MM.1S (cell line): ENCODE measurements at regions not wholly inside any gene's neighbourhood (a gene's known extent, or its start where the extent isn't known, plus 50 kb on each side); places are given as distances from the start of the nearest gene placed in this dataset.

Experiments used
- EZH2 ChIP-seq: fragments of 300-600 bp; sonication (generic); optimal IDR thresholded peaks from 2 replicates; pipeline ENCODE3; 2017; ENCODE audit warnings: low read depth, mild to moderate bottlenecking, antibody characterized with exemption, low read length, mixed read lengths
- EZH2phosphoT487 ChIP-seq: fragments of 300-600 bp; sonication (generic); IDR thresholded peaks from 2 replicates; pipeline ENCODE4 v1.6.1; 2018; ENCODE audit warnings: antibody characterized with exemption, low read length
- TF ChIP-seq, protein P1 (sequence below): fragments of 300-600 bp; sonication (generic); IDR thresholded peaks from 2 replicates; pipeline ENCODE4 v1.5.1; 2016; ENCODE audit warnings: antibody characterized with exemption, low read length, mixed read lengths

GRCh38 chr10:69712342-69712741 is 82.3 kb downstream of the FAM241B start:
- TF ChIP-seq, protein P1, sequence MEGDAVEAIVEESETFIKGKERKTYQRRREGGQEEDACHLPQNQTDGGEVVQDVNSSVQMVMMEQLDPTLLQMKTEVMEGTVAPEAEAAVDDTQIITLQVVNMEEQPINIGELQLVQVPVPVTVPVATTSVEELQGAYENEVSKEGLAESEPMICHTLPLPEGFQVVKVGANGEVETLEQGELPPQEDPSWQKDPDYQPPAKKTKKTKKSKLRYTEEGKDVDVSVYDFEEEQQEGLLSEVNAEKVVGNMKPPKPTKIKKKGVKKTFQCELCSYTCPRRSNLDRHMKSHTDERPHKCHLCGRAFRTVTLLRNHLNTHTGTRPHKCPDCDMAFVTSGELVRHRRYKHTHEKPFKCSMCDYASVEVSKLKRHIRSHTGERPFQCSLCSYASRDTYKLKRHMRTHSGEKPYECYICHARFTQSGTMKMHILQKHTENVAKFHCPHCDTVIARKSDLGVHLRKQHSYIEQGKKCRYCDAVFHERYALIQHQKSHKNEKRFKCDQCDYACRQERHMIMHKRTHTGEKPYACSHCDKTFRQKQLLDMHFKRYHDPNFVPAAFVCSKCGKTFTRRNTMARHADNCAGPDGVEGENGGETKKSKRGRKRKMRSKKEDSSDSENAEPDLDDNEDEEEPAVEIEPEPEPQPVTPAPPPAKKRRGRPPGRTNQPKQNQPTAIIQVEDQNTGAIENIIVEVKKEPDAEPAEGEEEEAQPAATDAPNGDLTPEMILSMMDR: no peak
- TF ChIP-seq EZH2: no peak
- TF ChIP-seq EZH2phosphoT487: no peak
